ENCODE measurements at regions not wholly inside any gene's neighbourhood (a gene's known extent, or its start where the extent isn't known, plus 50 kb on each side); places are given as distances from the start of the nearest gene placed in this dataset.

- DNase-seq: no peak
These were observed 147.1 kb upstream of the OTOS start for GRCh38 chr2:240287496-240288086.

- no peak for DNase-seq
These were observed 147.4 kb upstream of the GPC1 start for GRCh38 chr2:240288087-240288521.

- no peak for DNase-seq
These were observed 145.6 kb upstream of the GPC1 start for GRCh38 chr2:240289701-240290431.

GRCh38 chr2:240290432-240291336 lies 144.8 kb upstream of the GPC1 start:
- DNase-seq: no peak

- no peak for DNase-seq
These were observed 144.0 kb upstream of the GPC1 start for GRCh38 chr2:240291337-240292034.

GRCh38 chr2:240292035-240292574 lies 143.4 kb upstream of the GPC1 start:
- DNase-seq: no peak

- DNase-seq: no peak
These were observed 142.6 kb upstream of the GPC1 start for GRCh38 chr2:240292619-240293525.

- peak in 1 of 2 experiments; percentile 39 for DNase-seq
These were observed 141.7 kb upstream of the GPC1 start for GRCh38 chr2:240293557-240294461.

- no peak for DNase-seq
These were observed 140.9 kb upstream of the GPC1 start for GRCh38 chr2:240294514-240294913.

GRCh38 chr2:240295256-240296103 lies 140.0 kb upstream of the GPC1 start:
- no peak for DNase-seq

GRCh38 chr2:240296104-240296406 lies 139.4 kb upstream of the GPC1 start:
- no peak for DNase-seq

GRCh38 chr2:240296476-240297255 lies 138.8 kb upstream of the GPC1 start:
- DNase-seq: no peak

GRCh38 chr2:240297256-240298116 lies 138.0 kb upstream of the GPC1 start:
- no peak for DNase-seq

- no peak for DNase-seq
These were observed 137.2 kb upstream of the GPC1 start for GRCh38 chr2:240298117-240298790.

- no peak for DNase-seq
These were observed 136.4 kb upstream of the GPC1 start for GRCh38 chr2:240298803-240299709.

- DNase-seq: no peak
These were observed 135.8 kb upstream of the GPC1 start for GRCh38 chr2:240299710-240300068.

Data from NCI-H526 (cell line).